ENCODE measurements at regions not wholly inside any gene's neighbourhood (a gene's known extent, or its start where the extent isn't known, plus 50 kb on each side); places are given as distances from the start of the nearest gene placed in this dataset.

DNA sequence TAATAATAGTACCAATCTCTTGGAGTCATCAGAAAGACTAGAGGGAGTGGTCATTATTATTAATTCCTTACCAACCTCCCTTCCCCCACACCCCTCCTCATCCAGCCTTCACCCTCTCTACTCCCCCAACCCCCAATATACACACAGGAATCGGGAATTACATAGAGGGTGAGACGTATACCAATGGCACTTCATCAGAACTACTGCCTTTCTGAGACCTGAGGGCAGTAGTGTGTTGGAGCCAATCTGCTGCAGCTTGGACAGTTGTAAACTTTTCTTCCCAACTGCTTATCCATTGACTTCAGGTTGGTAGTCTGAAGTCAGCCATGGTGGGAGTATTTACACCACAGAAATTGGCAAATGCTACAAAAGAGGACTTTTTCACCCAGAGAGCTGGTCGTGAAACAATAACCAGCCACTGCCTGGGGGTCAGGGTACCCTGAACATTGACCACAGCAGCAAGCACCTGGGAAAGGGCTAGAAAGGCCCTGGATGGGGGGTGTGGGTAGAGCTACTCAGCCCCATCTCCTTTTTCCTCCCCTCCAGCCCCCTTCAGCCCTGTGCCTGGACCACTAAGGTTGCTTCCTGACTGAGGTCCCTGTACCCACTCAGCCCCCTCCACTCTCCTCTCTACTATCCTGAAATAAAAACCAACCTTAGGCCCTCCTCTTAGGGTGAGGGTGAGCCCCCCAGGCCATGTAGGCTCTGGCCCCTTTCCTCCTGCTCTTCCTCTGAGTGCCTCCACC lies 161.5 kb downstream of the MRPL14 start:
- DNase-seq = no peak

GRCh38 chr6:43964659-43965570 lies 162.3 kb downstream of the MRPL14 start:
- no peak for DNase-seq

DNA sequence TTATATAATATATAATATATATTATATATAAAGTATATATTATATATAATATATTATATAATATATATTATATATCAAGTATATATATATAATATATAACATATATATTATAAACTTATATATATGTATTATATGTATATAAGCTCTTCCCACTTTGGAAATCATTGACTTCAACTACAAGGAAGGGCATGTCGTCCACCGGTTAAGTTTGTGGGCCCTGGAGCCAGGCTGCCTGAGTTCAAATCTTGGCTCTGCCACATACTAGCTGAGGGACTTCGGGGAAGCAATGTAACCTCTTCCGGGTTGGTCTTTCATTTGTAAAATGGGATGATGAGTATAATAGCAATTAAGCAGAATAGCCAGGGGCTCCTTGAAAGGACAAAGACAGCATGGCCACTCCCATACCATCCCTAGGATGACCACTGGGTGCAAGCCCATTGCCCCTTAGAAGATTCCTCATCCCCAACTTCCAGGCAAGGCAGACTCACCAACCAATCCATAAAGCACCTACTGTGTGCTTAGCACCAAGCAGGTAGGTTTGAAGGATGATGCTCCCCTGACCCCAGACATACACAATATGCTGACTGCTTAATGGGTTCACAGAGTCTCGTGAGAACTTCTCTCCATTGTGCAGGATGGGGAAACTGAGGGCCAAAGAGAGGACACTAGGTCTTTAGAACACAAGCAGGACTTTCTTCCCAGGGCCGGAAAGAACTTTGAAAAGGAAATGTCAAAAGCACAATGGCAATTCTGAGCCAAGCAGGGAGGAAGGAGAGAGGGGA lies 163.2 kb downstream of the MRPL14 start:
- no peak for DNase-seq

- no peak for DNase-seq
Measured at GRCh38 chr6:43963203-43963602, 164.0 kb downstream of the MRPL14 start.

DNA sequence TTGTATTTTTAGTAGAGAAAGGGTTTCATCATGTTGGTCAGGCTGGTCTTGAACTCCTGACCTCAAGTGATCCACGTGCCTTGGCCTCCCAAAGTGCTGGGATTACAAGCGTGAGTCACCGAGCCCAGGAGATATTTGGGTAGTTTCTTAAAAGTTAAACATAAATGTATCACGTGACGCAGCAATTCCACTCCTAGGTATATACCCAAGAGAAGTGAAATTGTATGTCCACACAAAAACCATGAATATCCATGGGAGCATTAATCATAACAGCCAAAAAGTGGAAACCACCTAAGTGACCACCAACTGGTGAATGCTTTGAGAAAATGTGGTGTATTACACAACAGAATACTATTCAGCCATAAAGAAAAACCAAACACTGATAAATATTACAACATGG lies 164.8 kb downstream of the MRPL14 start:
- DNase-seq = no peak

GRCh38 chr6:43957273-43957672 lies 170.0 kb downstream of the MRPL14 start:
- no peak for DNase-seq

- no peak for DNase-seq
Measured at GRCh38 chr6:43956478-43956877, 170.8 kb downstream of the MRPL14 start.

GRCh38 chr6:43954311-43955131 lies 172.7 kb downstream of the MRPL14 start:
- no peak for DNase-seq

DNA sequence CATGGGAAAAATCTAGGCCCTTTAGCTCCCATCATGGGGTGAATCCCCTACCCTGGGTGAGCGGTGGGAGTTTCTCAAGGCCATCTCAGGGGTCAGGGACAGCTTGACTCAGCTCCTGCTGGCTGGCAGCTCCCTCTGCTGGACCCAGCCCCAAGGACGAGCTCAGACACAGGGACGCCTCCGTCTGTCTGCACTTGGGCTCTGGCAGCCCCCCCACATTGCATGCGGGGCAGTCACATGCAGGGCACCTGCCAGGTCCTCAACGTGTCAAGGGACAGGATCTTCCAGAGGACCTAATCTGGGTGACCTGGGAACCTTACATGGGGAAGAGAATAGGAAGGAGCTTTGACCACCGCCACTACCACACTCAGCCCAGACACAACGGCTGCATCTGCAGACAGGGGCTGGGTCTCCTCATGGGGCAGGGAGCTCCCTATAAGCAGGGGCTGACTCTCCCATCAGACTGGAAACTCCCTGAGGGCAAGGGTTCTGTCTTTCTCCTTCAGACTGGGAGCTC lies 173.4 kb downstream of the MRPL14 start:
- DNase-seq = no peak

DNA sequence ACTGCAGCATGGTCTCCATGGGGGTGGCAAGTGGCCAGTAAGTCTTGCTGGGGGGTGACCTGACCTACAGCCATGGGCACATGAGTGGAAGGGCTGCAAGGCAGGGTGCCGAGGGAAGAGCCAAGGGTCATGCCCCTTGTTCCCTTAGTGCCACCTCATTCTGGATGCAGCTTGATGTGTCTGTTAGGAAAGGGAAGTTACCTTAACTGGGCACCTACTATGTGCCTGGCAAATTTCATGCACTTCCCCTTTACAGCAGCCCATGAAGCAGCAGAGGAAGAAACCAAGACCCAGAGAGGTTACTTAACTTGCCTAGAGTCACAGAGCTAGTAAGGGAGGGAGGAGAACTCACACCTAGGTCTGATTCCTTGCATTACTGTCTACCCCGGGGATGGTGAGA lies 174.0 kb downstream of the MRPL14 start:
- DNase-seq = no peak

DNA sequence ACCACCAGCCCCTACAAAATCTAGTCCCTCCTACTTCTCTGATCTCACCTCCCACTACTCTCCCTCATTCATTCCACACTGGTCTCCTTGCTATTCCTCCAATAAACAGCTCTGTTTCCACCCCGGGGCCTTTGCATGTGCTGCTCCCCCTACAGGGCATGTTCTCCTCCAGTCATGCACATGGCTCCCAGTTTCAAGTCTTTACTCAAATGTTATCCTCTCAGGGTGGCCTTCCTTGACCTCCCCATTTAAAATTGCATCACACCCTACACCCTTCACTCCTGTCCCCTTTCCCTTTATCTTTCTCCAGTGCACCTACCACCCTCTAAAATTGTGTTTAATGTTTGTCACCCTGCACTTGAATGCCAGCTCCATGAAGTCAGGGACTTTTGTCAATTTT lies 174.5 kb downstream of the MRPL14 start:
- DNase-seq = no peak

DNA sequence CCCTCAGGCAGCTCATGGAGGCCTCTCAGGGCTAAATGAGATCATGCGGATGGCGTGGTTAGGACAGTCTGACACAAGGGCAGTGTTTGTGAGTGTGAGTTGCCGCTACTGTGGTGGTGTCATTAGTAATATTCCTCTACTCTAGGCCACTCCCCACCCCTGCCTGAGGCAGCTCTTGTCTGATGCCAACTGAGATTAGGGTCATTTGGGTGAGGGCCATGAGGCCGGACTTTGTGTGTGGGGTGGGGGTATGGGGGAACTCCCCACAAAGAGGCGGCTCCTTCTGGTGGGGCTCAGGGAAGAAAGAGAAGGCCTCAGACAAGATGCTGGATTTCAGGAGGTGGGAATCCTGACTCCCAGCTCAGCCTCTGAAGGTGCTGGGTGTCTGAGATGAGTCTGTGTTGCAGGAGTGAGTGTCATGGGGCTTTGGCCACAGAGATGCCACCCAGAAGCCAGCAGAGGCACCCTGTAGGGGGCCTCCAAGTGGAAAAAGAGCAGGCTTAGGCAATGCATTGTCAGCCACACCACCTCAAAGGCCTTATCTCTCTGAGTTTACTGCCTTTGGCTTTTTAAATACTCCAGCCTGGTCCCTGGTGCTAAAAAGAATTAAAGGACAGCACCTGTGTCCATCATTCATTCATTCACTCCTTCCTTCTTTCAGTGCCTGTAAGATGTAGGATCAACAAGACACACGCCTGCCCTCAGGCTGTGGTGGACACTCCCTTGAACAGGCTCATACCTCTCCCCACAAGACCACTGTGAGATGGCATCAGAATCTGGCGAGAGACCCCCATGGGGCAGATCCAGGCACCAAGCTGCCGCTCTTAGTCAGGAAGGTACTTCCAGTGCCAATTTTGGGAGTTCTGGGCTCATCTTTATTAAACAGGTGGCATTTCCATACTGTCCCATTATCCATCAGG lies 175.2 kb downstream of the MRPL14 start:
- no peak for DNase-seq

DNA sequence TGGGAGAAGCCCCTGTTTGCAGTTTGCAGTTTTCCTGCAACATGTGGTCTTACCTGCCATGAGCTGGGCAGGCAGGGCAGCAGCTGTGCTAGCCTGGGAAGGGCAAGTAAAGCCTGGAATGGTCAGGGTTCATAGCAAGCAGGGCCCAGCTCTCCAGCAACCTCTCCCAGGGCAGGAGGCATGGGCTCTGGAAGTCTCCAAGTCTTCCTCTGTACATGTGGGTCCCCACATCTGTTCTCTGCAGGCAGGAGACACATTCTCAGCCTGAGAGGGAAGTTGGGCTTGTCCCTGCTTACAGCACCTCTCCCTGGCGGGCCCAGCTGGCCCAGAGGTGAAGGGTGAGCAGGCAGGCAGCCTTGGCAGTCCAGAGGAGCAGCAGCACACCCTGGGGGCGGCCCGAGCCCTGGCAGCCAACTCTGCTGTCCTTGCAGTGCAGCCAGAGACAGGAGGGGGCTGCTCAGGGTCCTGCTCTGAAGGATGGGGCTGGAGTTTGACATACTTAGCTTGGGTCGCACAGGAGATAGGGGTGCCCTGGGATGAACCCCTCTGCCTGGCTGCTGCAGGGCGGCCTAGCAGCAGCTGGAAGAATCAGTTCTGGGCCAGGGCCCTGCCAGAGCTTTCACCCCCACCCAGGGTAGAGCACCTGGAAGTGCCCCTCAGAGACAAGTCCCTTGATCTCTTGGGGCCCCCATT lies 176.0 kb downstream of the MRPL14 start:
- peak; percentile 11 for DNase-seq

DNA sequence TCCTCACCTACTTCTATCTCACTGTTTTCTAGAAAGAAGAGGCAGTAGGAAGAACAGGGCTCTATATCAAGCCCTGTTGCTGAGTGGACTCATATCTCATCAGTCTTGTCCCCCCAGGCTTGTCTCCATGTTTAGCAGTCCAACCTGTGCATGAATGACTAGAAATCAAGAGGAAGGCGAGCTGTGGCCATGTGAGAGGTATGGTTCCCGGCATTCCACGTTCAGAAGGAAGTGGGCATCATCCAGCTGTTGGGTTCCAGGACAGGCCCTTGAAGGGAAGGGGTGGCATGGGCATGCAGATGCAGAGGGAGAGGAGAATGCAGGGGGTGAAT lies 176.6 kb downstream of the MRPL14 start:
- no peak for DNase-seq

DNA sequence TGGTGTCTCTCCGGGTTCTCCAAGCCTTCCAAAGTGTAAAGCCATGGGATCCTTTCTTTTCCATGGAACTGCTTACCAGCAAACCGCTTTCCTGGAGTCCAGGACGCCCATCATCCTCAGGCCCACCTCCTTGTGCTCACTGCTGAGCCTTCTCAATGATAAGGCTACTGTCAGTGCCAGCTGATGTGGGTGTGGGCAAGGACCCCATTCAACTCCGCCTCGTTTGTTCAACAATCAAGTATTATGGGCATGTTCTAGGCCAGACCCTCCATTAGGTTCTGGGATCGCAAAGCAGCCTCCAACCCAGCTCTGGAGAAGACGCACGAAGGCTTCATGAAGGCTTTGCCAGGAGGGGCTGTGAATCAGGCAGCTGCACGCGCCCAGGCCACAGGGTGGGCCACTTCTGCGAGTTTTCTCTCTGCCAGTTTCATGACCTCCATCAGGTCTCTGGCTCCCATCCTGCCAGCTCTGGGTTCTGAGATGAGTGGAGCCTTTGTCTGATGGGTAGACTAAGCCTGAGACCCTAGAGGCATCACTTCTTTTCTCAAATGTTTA lies 177.1 kb downstream of the MRPL14 start:
- DNase-seq = no peak

DNA sequence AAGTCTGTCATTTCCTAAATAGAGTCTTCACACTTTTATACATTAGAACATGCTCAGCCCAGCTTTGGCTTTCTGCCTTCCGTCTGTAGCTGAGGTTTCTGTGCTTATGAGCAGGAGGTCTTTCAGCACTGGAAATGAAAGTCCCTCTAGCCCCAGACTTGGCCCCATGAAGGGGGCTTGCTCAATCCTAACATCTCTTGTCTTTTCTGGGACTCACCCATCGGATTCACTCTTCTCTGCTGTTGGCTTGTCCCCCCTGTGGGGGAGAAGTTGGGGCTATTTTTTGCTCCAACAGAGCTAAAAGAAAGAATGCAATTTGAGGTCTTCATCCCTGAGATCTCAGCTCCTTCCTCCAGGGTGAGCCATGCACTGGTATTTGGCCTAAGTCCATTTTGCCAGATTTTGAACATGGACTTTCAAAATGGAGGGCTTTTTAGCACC lies 177.7 kb downstream of the MRPL14 start:
- DNase-seq = no peak

DNA sequence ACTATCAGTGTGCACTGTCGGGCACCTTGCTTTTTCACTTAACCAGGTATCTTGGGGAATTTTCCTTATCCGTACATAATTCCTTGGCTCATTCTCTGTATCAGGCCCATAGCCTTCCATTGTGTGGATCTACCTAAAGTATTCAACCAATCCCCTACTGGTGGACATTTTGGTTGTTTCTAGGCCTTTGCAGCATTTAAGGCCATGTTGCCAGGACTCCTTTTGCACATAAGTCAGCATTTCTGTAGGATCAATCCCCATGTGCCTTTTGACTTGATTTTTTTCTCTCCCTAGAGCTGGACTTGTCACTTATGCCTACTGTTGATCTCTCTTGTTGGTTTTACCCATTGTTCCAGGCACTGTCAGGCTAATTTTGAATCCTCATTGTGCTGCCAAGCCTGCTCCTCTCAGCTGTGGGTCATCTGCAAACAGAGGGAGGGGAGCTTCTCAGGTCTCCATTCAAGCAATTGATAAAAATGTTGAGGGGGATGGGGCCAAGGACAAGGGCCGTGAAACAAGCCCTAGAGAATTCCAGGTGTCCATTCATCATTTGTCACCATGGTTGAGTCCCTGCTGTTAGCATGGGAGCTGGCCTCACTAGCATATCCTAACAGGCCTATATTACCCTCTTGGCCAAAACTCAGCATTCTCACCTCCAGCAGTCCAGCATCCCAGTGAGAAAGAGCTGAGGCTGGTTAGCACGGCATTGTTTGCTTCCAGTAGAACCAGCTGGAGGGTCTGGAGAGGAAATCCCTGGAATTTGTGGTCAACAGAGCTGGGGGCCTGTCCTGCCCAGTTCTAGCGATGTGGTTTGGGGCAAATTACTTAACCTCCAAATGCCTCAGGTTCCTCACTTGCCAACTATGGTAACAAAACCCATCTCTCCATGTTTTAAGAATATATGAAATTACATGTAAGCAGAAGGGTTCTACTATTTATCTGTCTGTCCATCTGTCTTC lies 178.4 kb downstream of the MRPL14 start:
- no peak for DNase-seq

DNA sequence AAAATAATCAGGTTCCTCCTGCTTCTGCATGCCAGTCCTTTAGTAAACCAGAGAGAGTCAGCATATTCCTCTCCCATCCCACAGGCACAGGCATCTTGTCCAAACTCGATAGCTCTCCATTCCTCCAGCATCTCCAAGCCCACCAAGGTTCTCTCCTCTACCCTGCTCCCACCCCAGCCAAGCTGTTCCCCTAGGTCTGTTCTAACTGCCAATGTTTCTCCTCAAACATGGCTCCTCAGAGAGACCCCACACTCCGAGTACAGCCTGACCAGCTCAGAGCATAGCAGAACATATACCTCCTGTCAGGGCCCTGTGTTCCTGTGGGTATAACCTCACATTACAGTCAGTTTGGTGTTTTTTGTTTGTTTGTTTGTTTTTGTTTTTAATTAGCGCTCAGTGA lies 177.8 kb downstream of the VEGFA start:
- no peak for DNase-seq

Measured in NCI-H1436 (cell line).